HG03469 (cell line): ENCODE measurements at regions not wholly inside any gene's neighbourhood (a gene's known extent, or its start where the extent isn't known, plus 50 kb on each side); places are given as distances from the start of the nearest gene placed in this dataset.
A peak's percentile ranks its signal among the peaks of the same experiment; 100 is the strongest.
"Not testable (repeated sequence)": the region's sequence is repeated elsewhere in the genome, so short reads cannot be mapped to it uniquely, and the experiment has no call there.

Experiments
- ATAC-seq: cut with Tn5 transposase; IDR thresholded peaks from one replicate; pipeline ENCODE4 v1.9.1; 2021; ENCODE audit warnings: mild to moderate bottlenecking, moderate library complexity, moderate number of reproducible peaks; ENCODE audit not compliant: unreplicated experiment

- no peak for ATAC-seq
These were observed 126.4 kb downstream of the KBTBD2 start for GRCh38 chr7:32765185-32765584.

GRCh38 chr7:32762925-32763293, 128.7 kb downstream of the KBTBD2 start:
- ATAC-seq, result no peak

DNA sequence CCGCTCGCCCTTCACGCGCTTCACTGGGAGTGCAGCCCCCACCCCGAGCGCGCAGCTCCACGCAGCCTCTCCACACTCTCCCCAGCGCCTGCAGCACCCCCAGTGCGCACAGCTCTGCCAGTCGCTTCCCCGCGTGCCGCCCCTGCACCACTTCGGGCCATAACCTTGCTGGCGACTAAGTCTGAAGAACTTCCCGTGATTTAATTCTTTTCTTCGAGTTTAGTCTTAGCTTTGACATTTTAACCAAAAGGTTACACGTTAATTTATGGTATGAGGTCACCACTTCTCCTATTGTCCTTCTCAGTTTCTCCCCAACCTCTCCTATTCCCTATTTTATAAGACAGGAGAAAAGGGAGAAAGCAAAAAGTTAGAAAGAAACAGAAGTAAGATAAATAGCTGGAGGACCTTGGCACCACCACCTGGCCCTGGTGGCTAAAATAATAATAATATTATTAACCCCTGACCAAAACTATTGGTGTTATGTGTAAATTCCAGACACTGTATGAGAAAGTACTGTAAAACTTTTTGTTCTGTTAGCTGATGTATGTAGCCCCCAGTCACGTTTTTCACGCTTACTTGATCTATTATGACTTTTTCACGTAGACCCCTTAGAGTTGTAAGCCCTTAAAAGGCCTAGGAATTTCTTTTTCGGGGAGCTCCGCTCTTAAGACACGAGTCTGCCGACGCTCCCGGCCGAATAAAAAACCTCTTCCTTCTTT, 129.2 kb downstream of the KBTBD2 start:
- ATAC-seq, result not testable (repeated sequence)

GRCh38 chr7:32761451-32762205, 129.9 kb downstream of the KBTBD2 start:
- ATAC-seq, result no peak

DNA sequence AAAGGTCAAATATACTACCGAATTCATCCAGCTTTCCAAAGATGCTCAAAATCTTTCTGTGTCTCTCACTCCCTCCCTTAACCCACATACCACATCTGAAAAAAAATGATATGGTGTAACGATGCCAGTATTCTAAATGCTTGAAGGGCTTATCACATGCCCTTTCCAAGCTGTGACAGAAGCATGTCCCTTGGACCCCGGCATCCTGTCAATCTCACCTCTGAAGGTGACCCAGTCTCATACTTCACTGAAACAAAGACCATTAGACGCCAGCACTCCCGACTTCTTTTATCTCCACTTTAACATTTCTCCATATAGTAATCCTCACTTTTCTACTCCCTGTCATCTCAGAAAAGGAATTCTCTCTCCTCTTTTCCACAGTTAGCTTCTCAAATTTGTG, 130.8 kb downstream of the KBTBD2 start:
- not testable (repeated sequence) for ATAC-seq

- not testable (repeated sequence) for ATAC-seq
These were observed 131.7 kb downstream of the KBTBD2 start for GRCh38 chr7:32759859-32760258.

DNA sequence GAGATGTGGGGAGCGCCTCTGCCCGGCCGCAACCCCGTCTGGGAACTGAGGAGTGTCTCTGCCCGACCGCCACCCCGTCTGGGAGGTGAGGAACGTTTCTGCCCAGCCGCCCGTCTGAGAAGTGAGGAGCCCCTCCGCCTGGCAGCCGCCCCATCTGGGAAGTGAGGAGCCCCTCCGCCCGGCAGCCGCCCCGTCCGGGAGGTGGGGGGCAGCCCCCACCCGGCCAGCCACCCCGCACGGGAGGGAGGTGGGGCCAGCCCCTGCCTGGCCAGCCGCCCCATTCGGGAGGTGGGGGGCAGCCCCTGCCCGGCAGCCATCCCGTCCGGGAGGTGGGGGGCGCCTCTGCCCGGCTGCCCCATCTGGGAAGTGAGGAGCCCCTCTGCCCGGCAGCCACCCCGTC, 137.7 kb downstream of the KBTBD2 start:
- not testable (repeated sequence) for ATAC-seq

DNA sequence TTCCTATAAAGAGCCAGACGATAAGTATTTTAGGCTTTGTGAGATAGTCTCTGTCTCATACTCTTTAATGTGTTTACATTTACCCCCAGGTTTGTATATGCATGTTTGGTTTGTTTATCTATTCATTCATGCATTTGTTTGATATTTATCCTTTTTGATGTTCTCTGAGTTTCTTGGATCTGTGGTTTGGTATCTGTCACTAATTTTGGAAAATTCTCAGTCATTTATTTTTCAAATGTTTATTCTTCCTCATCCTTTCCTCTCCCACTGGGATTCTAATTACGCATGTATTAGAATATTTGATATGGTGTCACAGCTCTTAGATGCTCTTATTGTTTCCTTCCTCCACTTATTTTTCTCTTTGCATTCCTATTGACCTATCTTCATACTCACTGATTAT, 143.2 kb downstream of the KBTBD2 start:
- not testable (repeated sequence) for ATAC-seq

DNA sequence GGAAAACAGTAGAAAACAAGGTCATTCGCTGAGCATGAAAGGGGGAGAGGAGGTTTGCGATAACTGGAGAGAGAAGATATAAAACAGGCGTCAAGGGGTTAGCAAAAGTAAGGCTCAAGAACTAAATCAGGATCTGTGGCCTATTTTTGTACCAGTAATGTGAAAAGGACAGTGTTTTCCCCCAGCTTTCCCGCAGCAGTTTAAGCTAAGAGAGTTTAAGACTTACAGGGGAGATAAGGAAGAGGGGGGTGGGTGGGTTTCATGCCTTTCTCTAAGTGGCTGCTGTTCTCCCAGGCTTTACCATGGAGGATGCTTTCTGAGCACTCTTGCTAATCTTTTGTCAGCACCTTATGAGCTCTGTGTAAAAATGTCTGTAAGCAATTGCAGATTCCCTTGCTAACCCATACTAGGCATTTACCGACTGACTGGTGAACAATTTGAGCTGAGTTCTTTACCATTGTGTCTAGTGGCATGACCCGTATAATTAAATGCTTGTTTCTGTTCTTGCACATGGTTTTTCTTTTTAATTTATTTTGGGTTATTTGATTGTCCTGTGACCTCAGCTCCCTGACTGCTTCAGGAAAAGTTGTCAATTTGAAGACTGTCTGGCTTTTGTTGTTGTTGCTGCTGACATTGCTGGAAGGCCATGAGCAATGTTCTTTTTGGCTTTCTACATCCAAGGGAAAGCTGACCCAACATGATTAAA, 144.0 kb downstream of the KBTBD2 start:
- ATAC-seq, result not testable (repeated sequence)

- not testable (repeated sequence) for ATAC-seq
These were observed 149.6 kb downstream of the KBTBD2 start for GRCh38 chr7:32741853-32742476.

DNA sequence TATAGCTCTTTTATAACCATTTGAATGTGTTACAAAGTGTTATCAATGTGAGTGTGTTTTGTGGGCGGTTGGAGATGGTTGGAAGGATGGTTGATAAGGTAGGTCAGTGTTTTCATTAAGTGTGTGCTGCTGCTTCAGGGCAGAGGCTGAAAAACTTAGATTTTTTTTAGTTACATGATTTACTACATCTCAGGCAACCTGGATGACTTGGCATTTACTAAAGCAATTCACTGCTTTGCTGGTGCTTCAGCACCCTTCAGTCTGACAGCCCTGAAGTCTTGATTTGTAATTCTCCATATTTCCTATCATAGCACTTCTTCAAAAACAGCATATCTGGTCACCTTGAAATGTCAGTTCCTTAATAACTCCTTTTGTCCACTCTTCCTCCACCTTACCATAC, 151.8 kb downstream of the KBTBD2 start:
- ATAC-seq, result not testable (repeated sequence)

DNA sequence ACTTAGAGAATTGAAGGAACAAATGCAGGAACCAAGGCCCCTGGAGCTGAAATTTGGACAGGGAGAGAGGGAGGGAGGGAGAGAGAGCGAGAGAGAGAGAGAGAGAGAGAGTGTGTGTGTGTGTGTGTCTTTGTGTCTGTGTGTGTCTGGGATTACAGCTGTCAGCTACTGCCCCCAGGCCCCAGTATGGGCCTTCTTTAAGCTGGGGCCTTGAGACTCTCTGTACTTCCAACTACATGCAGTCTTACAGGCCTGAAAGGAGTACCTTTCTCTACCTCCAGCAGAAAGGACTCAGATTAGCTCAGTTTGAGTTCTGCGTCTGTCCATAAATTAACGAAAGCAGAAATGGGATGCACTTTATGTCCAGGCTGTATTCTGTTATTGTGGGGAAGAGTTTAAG, 153.2 kb downstream of the KBTBD2 start:
- ATAC-seq, result not testable (repeated sequence)

GRCh38 chr7:32732767-32733166, 158.8 kb downstream of the KBTBD2 start:
- not testable (repeated sequence) for ATAC-seq

DNA sequence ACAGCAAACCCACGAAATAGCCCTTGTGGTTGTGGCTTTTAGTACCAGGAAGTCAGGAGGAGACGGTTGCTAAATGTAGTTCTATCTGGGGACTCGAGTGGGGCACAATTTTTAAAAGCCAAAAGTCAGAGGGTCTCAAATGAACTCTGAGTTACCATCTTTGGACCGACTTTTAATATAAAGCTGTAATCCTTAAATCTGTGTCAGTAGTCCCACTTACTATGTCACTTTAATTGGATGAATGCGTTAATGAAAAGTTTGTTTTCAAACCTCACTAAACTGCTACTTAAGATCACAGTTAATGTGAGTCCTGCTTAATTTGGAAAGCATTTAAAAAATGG, 162.3 kb downstream of the KBTBD2 start:
- ATAC-seq, result not testable (repeated sequence)

DNA sequence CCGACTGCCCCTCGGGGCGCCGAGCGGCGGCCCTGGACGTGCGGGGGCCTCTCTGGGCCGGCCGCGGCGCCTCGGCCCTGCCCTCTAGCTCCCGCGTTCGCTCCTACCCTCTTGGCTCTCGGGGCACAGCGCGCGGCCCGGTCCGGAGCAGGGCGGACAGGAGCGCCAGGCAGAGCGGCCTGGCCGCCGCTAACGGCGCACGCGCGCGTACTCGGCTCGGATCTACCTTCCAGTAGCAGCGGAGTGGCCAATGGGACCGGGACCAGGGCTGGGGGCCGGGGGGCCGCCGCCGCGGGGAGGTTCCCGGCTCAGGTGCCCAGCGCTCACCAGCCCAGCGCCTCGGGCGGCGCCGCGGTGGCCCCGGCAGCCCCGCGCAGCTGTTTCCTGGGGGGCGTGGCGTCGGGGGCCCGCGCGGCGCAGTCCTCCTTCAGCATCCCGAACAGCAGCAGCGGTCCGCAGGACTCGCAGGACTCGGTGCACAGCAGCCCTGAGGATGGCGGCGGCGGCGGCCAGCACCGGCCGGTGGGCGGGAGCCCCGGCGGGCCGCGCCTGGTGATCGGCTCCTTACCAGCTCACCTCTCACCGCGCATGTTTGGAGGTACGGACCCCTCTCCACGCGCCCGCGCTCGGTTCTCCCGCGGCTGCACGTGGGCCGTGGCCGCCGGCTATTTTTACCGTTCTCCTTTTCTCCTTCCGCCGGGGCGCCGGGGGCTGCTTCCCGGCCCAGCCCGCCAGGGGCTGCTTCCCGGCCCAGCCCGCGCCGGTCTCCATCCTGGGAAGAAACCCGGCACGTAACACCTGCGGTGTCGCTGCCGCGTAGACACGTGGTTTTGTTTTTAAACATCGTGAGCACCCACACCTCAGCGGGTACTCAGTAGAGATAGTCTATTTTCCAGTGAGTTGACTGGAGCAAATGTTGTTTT, 162.9 kb downstream of the KBTBD2 start:
- ATAC-seq, result peak; percentile 39

- ATAC-seq, result peak; percentile 20
These were observed 163.8 kb downstream of the KBTBD2 start for GRCh38 chr7:32727483-32728411.

GRCh38 chr7:32722837-32723236, 168.7 kb downstream of the KBTBD2 start:
- ATAC-seq, result not testable (repeated sequence)

DNA sequence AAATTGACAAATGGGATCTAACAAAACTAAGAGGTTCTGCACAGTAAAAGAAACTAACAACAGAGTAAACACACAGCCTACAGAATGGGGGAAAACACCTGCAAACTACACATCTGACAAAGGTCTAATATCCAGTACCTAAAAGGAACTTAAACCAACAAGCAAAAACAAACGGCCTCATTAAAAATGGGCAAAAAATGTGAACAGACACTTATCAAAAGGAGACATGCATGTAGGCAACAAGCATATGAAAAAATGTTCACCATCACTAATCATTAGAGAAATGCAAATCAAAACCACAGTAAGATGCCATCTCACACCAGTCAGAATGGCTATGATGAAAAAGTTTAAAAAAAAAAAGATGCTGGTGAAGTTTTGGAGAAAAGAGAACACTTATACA, 197.4 kb downstream of the KBTBD2 start:
- no peak for ATAC-seq
